HCT116 (cell line): ENCODE measurements at regions not wholly inside any gene's neighbourhood (a gene's known extent, or its start where the extent isn't known, plus 50 kb on each side); places are given as distances from the start of the nearest gene placed in this dataset.

Experiments
- ATAC-seq: fragments of 200-7000 bp; cut with Tn5 transposase; 2 replicates; pipeline ENCODE4 v1.9.1; 2020; ENCODE audit warnings: mild to moderate bottlenecking, moderate library complexity
- BruUV-seq: library from RNA; stranded (reverse); fragments of 400-500 nt; replicated peaks from 2 replicates; lab custom pipeline; 2021; lab: Mats Ljungman, UMichigan
- CTCF ChIA-PET: fragments of 300-600 bp; sonication (Branson Sonifier 250); formaldehyde crosslinking; loops from one replicate; lab custom pipeline; 2021; ENCODE audit warnings: antibody characterized with exemption; lab: Charles Lee
- POLR2A ChIA-PET: fragments of 300-600, 350-600 bp; sonication (Branson Sonifier 250); formaldehyde crosslinking; loops from one replicate; lab custom pipeline; 2021; ENCODE audit warnings: antibody characterized with exemption; lab: Charles Lee
- RAD21 ChIA-PET, 2 experiments: fragments of 300-600 bp; sonication (Branson Sonifier 250); formaldehyde crosslinking; loops; one replicate each; lab custom pipeline; 2023; ENCODE audit warnings: low total read pairs in 2 of 2; ENCODE audit not compliant: uncharacterized antibody in 2 of 2, unreplicated experiment in 2 of 2, low non-redundant PET in 1 of 2; lab: Charles Lee
- DNase-seq: peaks from one replicate; pipeline ENCODE4 v3.0.0-alpha.2; 2010; ENCODE audit warnings: low read depth, low spot score
- H2AFZ ChIP-seq: fragments of 200-600 bp; shearing (Covaris generic), sonication (generic); 2 replicates; pipeline ENCODE4 v1.6.1; 2017; ENCODE audit warnings: low read depth, mixed run types, mixed read lengths, antibody characterized with exemption, low read length; ENCODE audit not compliant: poor library complexity, severe bottlenecking
- H3K27ac ChIP-seq: 2 replicates; pipeline ENCODE4 v1.5.1; 2012; ENCODE audit warnings: low read depth, low read length
- H3K27me3 ChIP-seq: fragments of 200-600 bp; sonication (generic); 2 replicates; pipeline ENCODE4 v1.6.1; 2016; ENCODE audit warnings: mixed run types, low read length, mixed read lengths; ENCODE audit not compliant: insufficient read depth
- H3K36me3 ChIP-seq, 2 experiments: fragments of 200-500 bp in 1 of 2; fragments of 200-600 bp in 1 of 2; sonication (Bioruptor generic) in 1 of 2; sonication (generic) in 1 of 2; 2 replicates each; pipeline versions ENCODE4 v1.5.1 to v1.6.1; 2014 to 2016; ENCODE audit warnings: low read length in 2 of 2, inconsistent platforms in 1 of 2, mixed read lengths in 1 of 2, mixed run types in 1 of 2; ENCODE audit not compliant: insufficient read depth in 2 of 2, control insufficient read depth in 1 of 2
- H3K4me1 ChIP-seq, 2 experiments: fragments of 200-600 bp in 1 of 2; sonication (generic) in 1 of 2; 2 replicates each; pipeline versions ENCODE4 v1.5.1 to v1.6.1; 2012 to 2017; ENCODE audit warnings: low read length in 2 of 2, inconsistent platforms in 1 of 2, mild to moderate bottlenecking in 1 of 2, mixed read lengths in 1 of 2, mixed run types in 1 of 2, moderate library complexity in 1 of 2; ENCODE audit not compliant: insufficient read depth in 2 of 2, control insufficient read depth in 1 of 2
- H3K4me2 ChIP-seq: fragments of 200-600 bp; sonication (generic); 2 replicates; pipeline ENCODE4 v1.6.1; 2017; ENCODE audit warnings: mixed run types, low read length, mixed read lengths
- H3K4me3 ChIP-seq, 2 experiments: fragments of 200-600 bp in 1 of 2; sonication (generic) in 1 of 2; replicated peaks in 1 of 2; 2 replicates each; pipeline ENCODE4 v1.5.1; 2011 to 2016; ENCODE audit warnings: low read length in 2 of 2, control low read depth in 1 of 2, low read depth in 1 of 2, mild to moderate bottlenecking in 1 of 2, mixed read lengths in 1 of 2, mixed run types in 1 of 2
- H3K79me2 ChIP-seq: fragments of 200-600 bp; sonication (generic); 2 replicates; pipeline ENCODE4 v1.6.1; 2017; ENCODE audit warnings: mild to moderate bottlenecking, mixed run types, low read length, moderate library complexity, mixed read lengths; ENCODE audit not compliant: insufficient read depth
- H3K9ac ChIP-seq: fragments of 200-600 bp; sonication (generic); 2 replicates; pipeline ENCODE4 v1.6.1; 2016; ENCODE audit warnings: low read length, mixed read lengths
- H3K9me2 ChIP-seq: fragments of 200-600 bp; sonication (generic), shearing (Covaris generic); 2 replicates; pipeline ENCODE4 v1.6.1; 2017; ENCODE audit warnings: mixed run types, mild to moderate bottlenecking, moderate library complexity; ENCODE audit not compliant: insufficient read depth
- H3K9me3 ChIP-seq, 2 experiments: fragments of 200-500 bp in 1 of 2; fragments of 200-600 bp in 1 of 2; sonication (Bioruptor generic) in 1 of 2; sonication (generic) in 1 of 2; 2 replicates each; pipeline ENCODE4 v1.6.1; 2014 to 2017; ENCODE audit warnings: low read length in 2 of 2, mixed read lengths in 2 of 2, inconsistent platforms in 1 of 2, low read depth in 1 of 2, mild to moderate bottlenecking in 1 of 2, mixed run types in 1 of 2, moderate library complexity in 1 of 2; ENCODE audit not compliant: control insufficient read depth in 1 of 2, insufficient read depth in 1 of 2
- H4K20me1 ChIP-seq: fragments of 200-600 bp; sonication (generic), shearing (Covaris generic); 2 replicates; pipeline ENCODE4 v1.6.1; 2017; ENCODE audit warnings: mixed run types, mild to moderate bottlenecking, moderate library complexity; ENCODE audit not compliant: insufficient read depth
- CEBPB ChIP-seq: IDR thresholded peaks from 2 replicates; pipeline ENCODE4 v1.6.1; 2012; ENCODE audit warnings: low read depth
- CTCF ChIP-seq, 3 experiments: fragments of 200-600 bp in 1 of 3; sonication (generic) in 1 of 3; IDR thresholded peaks in 2 of 3; conservative IDR thresholded peaks in 1 of 3; 2 replicates each; pipeline ENCODE4 v1.5.1; 2012 to 2017; ENCODE audit warnings: low read depth in 2 of 3, low read length in 2 of 3, antibody characterized with exemption in 1 of 3, borderline replicate concordance in 1 of 3, control low read depth in 1 of 3, mild to moderate bottlenecking in 1 of 3, mixed read lengths in 1 of 3, mixed run types in 1 of 3, moderate library complexity in 1 of 3; ENCODE audit not compliant: insufficient read depth in 1 of 3
- EGR1 ChIP-seq: IDR thresholded peaks from 2 replicates; pipeline ENCODE4 v1.6.1; 2012; ENCODE audit warnings: low read depth
- ELF1 ChIP-seq: IDR thresholded peaks from 2 replicates; pipeline ENCODE4 v1.6.1; 2012; ENCODE audit warnings: low read depth, borderline replicate concordance
- EZH2 ChIP-seq: fragments of 200-600 bp; sonication (generic); IDR thresholded peaks from 2 replicates; pipeline ENCODE4 v1.6.1; 2017; ENCODE audit warnings: antibody characterized with exemption, mixed run types
- EZH2phosphoT487 ChIP-seq: fragments of 200-600 bp; IDR thresholded peaks from 2 replicates; pipeline ENCODE4 v1.6.1; 2018; ENCODE audit warnings: antibody characterized with exemption, borderline replicate concordance
- FOSL1 ChIP-seq: IDR thresholded peaks from 2 replicates; pipeline ENCODE4 v1.6.1; 2012; ENCODE audit warnings: low read depth
- JUND ChIP-seq: IDR thresholded peaks from 2 replicates; pipeline ENCODE4 v1.6.1; 2012
- POLR2A ChIP-seq: IDR thresholded peaks from 2 replicates; pipeline ENCODE4 v1.7.0; 2011; ENCODE audit warnings: borderline replicate concordance; ENCODE audit not compliant: insufficient read depth, insufficient read length; ENCODE audit errors: extremely low read depth
- POLR2AphosphoS5 ChIP-seq: IDR thresholded peaks from 2 replicates; pipeline ENCODE4 v1.6.1; 2011; ENCODE audit warnings: mild to moderate bottlenecking, low read depth, low read length, moderate library complexity
- RAD21 ChIP-seq: IDR thresholded peaks from 2 replicates; pipeline ENCODE4 v1.6.1; 2012; ENCODE audit warnings: low read depth, mild to moderate bottlenecking
- SIN3A ChIP-seq: IDR thresholded peaks from 2 replicates; pipeline ENCODE4 v1.6.1; 2012; ENCODE audit warnings: low read depth
- SP1 ChIP-seq: IDR thresholded peaks from 2 replicates; pipeline ENCODE4 v1.6.1; 2012; ENCODE audit warnings: low read depth
- SRF ChIP-seq: IDR thresholded peaks from 2 replicates; pipeline ENCODE4 v1.6.1; 2012; ENCODE audit warnings: low read depth
- TCF7L2 ChIP-seq: IDR thresholded peaks from 2 replicates; pipeline ENCODE4 v1.7.0; 2011; ENCODE audit warnings: borderline replicate concordance, inconsistent platforms; ENCODE audit not compliant: insufficient read depth, insufficient read length; ENCODE audit errors: extremely low read depth
- YY1 ChIP-seq: IDR thresholded peaks from 2 replicates; pipeline ENCODE4 v1.6.1; 2011; ENCODE audit warnings: low read length, low read depth, moderate library complexity, mild to moderate bottlenecking; ENCODE audit not compliant: insufficient replicate concordance; ENCODE audit errors: extremely low read depth
- ZFX ChIP-seq: fragments of 450-650 bp; IDR thresholded peaks from 2 replicates; pipeline ENCODE4 v1.6.1; 2017
- ZNF274 ChIP-seq: fragments of 200-500 bp; sonication (Bioruptor generic); IDR thresholded peaks from 2 replicates; pipeline ENCODE4 v1.6.1; 2014; ENCODE audit warnings: mild to moderate bottlenecking, low read depth, low read length, inconsistent platforms
- intact Hi-C: fragments of 100-400 bp; cut with micrococcal nuclease; formaldehyde crosslinking; loops from 2 replicates; pipeline ENCODE4 v1.10.0; 2022
- TF ChIP-seq, protein P1 (sequence below): IDR thresholded peaks from 2 replicates; pipeline ENCODE4 v1.6.1; 2012
- TF ChIP-seq, protein P2 (sequence below): IDR thresholded peaks from 2 replicates; pipeline ENCODE4 v1.6.1; 2012

DNA sequence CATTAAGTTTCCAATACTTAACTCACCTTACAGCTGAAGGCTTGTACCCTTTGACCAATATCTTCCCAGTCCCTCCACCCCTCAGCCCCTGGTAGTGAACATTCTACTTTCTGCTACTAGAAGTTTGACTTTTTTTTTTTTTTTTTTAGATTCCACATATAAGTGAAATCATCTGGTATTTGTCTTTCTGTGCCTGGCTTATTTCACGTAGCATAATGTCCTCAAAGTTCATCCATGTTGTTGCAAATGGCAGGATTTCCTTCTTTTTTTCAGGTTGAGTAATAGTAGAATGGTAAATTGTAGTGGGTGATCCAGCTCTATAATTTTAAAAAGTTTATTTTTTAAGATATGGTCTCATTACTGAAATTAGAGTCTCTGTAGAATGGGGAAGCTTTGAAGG, 316.0 kb downstream of the MTX2 start:
- no peak for ATAC-seq
- Histone ChIP-seq H3K4me1 (peaks cover 13 to 28% of the 10 kb centered on the region in 2 experiments; a peak in 3 of 4 replicates), H4K20me1 (no peaks in the 10 kb centered on the region), H3K4me3 (no peak overlapping the region)
- TF ChIP-seq SIN3A (no peak), YY1 (no peak), SRF (no peak), ELF1 (no peak), SP1 (no peak), POLR2A (no peak), TCF7L2 (no peak), EZH2phosphoT487 (no peak), ZFX (no peak), FOSL1 (no peak), CTCF (IDR thresholded peaks at IDR 0.05 in 2 of 3, conservative IDR thresholded peaks at IDR 0.05 in 1 of 3; ENCODE audit: borderline replicate concordance in 1 of 3, insufficient read depth in 1 of 3, low read depth in 2 of 3, low read length in 2 of 3) (no peak), ZNF274 (no peak), CEBPB (no peak), POLR2AphosphoS5 (no peak), RAD21 (no peak), EGR1 (no peak), JUND (no peak), EZH2 (no peak)
- TF ChIP-seq, protein P1, sequence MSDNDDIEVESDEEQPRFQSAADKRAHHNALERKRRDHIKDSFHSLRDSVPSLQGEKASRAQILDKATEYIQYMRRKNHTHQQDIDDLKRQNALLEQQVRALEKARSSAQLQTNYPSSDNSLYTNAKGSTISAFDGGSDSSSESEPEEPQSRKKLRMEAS: no peak
- TF ChIP-seq, protein P2, sequence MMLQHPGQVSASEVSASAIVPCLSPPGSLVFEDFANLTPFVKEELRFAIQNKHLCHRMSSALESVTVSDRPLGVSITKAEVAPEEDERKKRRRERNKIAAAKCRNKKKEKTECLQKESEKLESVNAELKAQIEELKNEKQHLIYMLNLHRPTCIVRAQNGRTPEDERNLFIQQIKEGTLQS: no peak
- TF ChIP-seq, all 23 proteins: peak for 0
- H3K27me3 ChIP-seq: no peaks in the 10 kb centered on the region
- H2AFZ ChIP-seq: no peak overlapping the region
- no peaks in the 10 kb centered on the region for H3K9me2 ChIP-seq
- H3K27ac ChIP-seq: no peak overlapping the region
- no peak for DNase-seq
- CTCF ChIA-PET: no interaction called here
- intact Hi-C loops: no loop called here
- POLR2A ChIA-PET: no interaction called here
- no peak overlapping the region for H3K4me2 ChIP-seq
- no peaks in the 10 kb centered on the region for H3K9me3 ChIP-seq
- no peaks in the 10 kb centered on the region for H3K79me2 ChIP-seq
- H3K9ac ChIP-seq: no peak overlapping the region
- BruUV-seq: no TSS peak
- RAD21 ChIA-PET: no interaction called here
- no peaks in the 10 kb centered on the region for H3K36me3 ChIP-seq
